GM21737 (cell line): ENCODE measurements at regions not wholly inside any gene's neighbourhood (a gene's known extent, or its start where the extent isn't known, plus 50 kb on each side); places are given as distances from the start of the nearest gene placed in this dataset.

Source experiments
- ATAC-seq: cut with Tn5 transposase; IDR thresholded peaks from one replicate; pipeline ENCODE4 v1.9.1; 2021; ENCODE audit warnings: mild to moderate bottlenecking, moderate library complexity; ENCODE audit not compliant: unreplicated experiment

GRCh38 chr1:58861506-58861905, 77.7 kb upstream of the JUN start:
- ATAC-seq: no peak

GRCh38 chr1:58862728-58863385, 79.0 kb upstream of the JUN start:
- ATAC-seq: no peak

GRCh38 chr1:58864654-58865053, 80.8 kb upstream of the JUN start:
- no peak for ATAC-seq

- no peak for ATAC-seq
These were observed 82.7 kb upstream of the JUN start for GRCh38 chr1:58866578-58866977.

- no peak for ATAC-seq
These were observed 85.9 kb upstream of the JUN start for GRCh38 chr1:58869638-58870297.

GRCh38 chr1:58870298-58870676, 86.4 kb upstream of the JUN start:
- no peak for ATAC-seq

GRCh38 chr1:58874342-58874741, 90.5 kb upstream of the JUN start:
- no peak for ATAC-seq

GRCh38 chr1:58874757-58875755, 91.2 kb upstream of the JUN start:
- no peak for ATAC-seq

- ATAC-seq: no peak
These were observed 95.6 kb upstream of the JUN start for GRCh38 chr1:58879464-58879863.

GRCh38 chr1:58880592-58880991, 96.7 kb upstream of the JUN start:
- ATAC-seq: no peak

- no peak for ATAC-seq
These were observed 97.7 kb upstream of the JUN start for GRCh38 chr1:58881471-58881994.

GRCh38 chr1:58882322-58882948, 98.6 kb upstream of the JUN start:
- no peak for ATAC-seq

GRCh38 chr1:58883037-58883887, 99.4 kb upstream of the JUN start:
- no peak for ATAC-seq

GRCh38 chr1:58883888-58884482, 100.1 kb upstream of the JUN start:
- ATAC-seq: no peak

GRCh38 chr1:58884706-58885661, 101.1 kb upstream of the JUN start:
- no peak for ATAC-seq

GRCh38 chr1:58885998-58886397, 102.2 kb upstream of the JUN start:
- no peak for ATAC-seq

- no peak for ATAC-seq
These were observed 102.8 kb upstream of the JUN start for GRCh38 chr1:58886611-58887010.

- no peak for ATAC-seq
These were observed 103.2 kb upstream of the JUN start for GRCh38 chr1:58887059-58887458.
